Heart right ventricle (tissue), 16 donors: ENCODE measurements at regions not wholly inside any gene's neighbourhood (a gene's known extent, or its start where the extent isn't known, plus 50 kb on each side); places are given as distances from the start of the nearest gene placed in this dataset.

Source experiments
- ATAC-seq, 8 donors: fragments of 200-7000 bp; cut with Tn5 transposase; one replicate each; pipeline ENCODE4 v1.9.1; 2020; ENCODE audit warnings: mild to moderate bottlenecking in 8 of 8, moderate library complexity in 8 of 8, moderate number of reproducible peaks in 1 of 8
- DNase-seq, 2 donors: peaks; one replicate each; pipeline ENCODE4 v3.0.0-alpha.2; 2020
- H3K27ac ChIP-seq, 10 donors: fragments of 200-600 bp; sonication (generic) in 2 of 10; one replicate each; pipeline versions ENCODE4 v1.5.0 to v1.8.0; 2020 to 2022; ENCODE audit warnings: mild to moderate bottlenecking in 3 of 10
- H3K27me3 ChIP-seq, 7 donors: fragments of 200-600 bp; one replicate each; pipeline ENCODE4 v1.8.0; 2021 to 2022; ENCODE audit warnings: mild to moderate bottlenecking in 2 of 7
- H3K36me3 ChIP-seq, 9 donors: fragments of 200-600 bp; sonication (generic) in 1 of 9; one replicate each; pipeline versions ENCODE4 v1.5.0 to v1.8.0; 2020 to 2022; ENCODE audit warnings: mild to moderate bottlenecking in 2 of 9
- H3K4me1 ChIP-seq, 9 donors: fragments of 200-600 bp; sonication (generic) in 1 of 9; one replicate each; pipeline versions ENCODE4 v1.5.0 to v1.8.0; 2020 to 2022; ENCODE audit warnings: mild to moderate bottlenecking in 4 of 9
- H3K4me3 ChIP-seq, 10 donors: fragments of 200-600 bp; sonication (generic) in 2 of 10; one replicate each; pipeline versions ENCODE4 v1.5.0 to v1.8.0; 2020 to 2022; ENCODE audit warnings: mild to moderate bottlenecking in 7 of 10, moderate library complexity in 2 of 10
- H3K9me3 ChIP-seq, 11 donors: fragments of 200-600 bp in 10 of 11; sonication (generic) in 2 of 11; one replicate each; pipeline versions ENCODE4 v1.5.0 to v1.8.0; 2013 to 2022; ENCODE audit warnings: mild to moderate bottlenecking in 2 of 11, control low read depth in 1 of 11, moderate library complexity in 1 of 11
- WGBS, 2 donors: extraction: QIAGEN DNeasy Blood & Tissue Kit; methylation state at CpG; one replicate each; pipeline ENCODE4 v1.1.7; 2013; ENCODE audit warnings: inconsistent platforms in 1 of 2; 5-methylcytosine and 5-hydroxymethylcytosine counted together
- intact Hi-C, 10 donors: fragments of 100-400 bp; cut with DNase I; formaldehyde crosslinking; loops; one replicate each; pipeline versions ENCODE4 v1.11.1 to v1.14.2; 2022
- TF ChIP-seq, protein P1 (sequence below), 9 donors: fragments of 200-600 bp; sonication (generic) in 2 of 9; IDR thresholded peaks; one replicate each; pipeline versions ENCODE4 v1.5.0 to v1.8.0; 2021 to 2022; ENCODE audit warnings: antibody characterized with exemption in 9 of 9, mild to moderate bottlenecking in 5 of 9, moderate library complexity in 1 of 9
- donor health status: Arrhythmogenic right ventricular cardiomyopathy.
- donor health status: ischemic (EF 13 %, LVEDD 7.1; RV severe dilation, severe dysfunction).
- donor health status: healthy with polysubstance abuse.
- donor health status: DM: no; HTN: yes; CAD: no.
- donor health status: DM: no; HTN: no; CAD: no.
- donor health status: ischemic (EF 25% LVEDD 6.9; RV normal size, moderate dysfunction).
- donor health status: ischemic (EF 25% LVEDD 5.7; RV mildly dilated, moderate dysfunction).
- donor health status: healthy.
- donor health status: DM: yes; HTN: yes; CAD: no.
- donor health status: Ischemic cardiomyopathy.
- donor health status: ischemic (EF 35%, LVEDD 5.7; RV mildly dilated, moderate dysfunction).
- donor health status: nonischemic (EF 11% LVEDD 7.7; RV severe dilation, severe dysfunction).
- donor health status: DM: yes; HTN: yes; CAD: no.
- donor health status: PGD.
- donor health status: ischemic (EF 29% LVEDD 5.4; RV normal size, mild dysfunction).
- donor health status: nonischemic (EF 23%, LVEDD 6.1; RV moderate dilation, normal function).

- Histone ChIP-seq H3K4me3 (no peak overlapping the region), H3K27me3 (no peaks in the 10 kb centered on the region), H3K9me3 (no peaks in the 10 kb centered on the region), H3K36me3 (no peaks in the 10 kb centered on the region), H3K4me1 (no peaks in the 10 kb centered on the region), H3K27ac (no peak overlapping the region)
- ATAC-seq: no peak
- intact Hi-C loops: loop anchor here in 1 of 10 donors (10.0 kb wide), 1 partner anchor 423 kb away; no protein-coding TSS in a partner anchor
- WGBS, 2 donors: 51 to 56% methylated on average over 1 of the region's 1 CpG
- TF ChIP-seq, protein P1, sequence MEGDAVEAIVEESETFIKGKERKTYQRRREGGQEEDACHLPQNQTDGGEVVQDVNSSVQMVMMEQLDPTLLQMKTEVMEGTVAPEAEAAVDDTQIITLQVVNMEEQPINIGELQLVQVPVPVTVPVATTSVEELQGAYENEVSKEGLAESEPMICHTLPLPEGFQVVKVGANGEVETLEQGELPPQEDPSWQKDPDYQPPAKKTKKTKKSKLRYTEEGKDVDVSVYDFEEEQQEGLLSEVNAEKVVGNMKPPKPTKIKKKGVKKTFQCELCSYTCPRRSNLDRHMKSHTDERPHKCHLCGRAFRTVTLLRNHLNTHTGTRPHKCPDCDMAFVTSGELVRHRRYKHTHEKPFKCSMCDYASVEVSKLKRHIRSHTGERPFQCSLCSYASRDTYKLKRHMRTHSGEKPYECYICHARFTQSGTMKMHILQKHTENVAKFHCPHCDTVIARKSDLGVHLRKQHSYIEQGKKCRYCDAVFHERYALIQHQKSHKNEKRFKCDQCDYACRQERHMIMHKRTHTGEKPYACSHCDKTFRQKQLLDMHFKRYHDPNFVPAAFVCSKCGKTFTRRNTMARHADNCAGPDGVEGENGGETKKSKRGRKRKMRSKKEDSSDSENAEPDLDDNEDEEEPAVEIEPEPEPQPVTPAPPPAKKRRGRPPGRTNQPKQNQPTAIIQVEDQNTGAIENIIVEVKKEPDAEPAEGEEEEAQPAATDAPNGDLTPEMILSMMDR (IDR thresholded peaks at IDR 0.05): no peak
- DNase-seq: no peak
Measured at GRCh38 chr5:164051745-164052144, 546.3 kb downstream of the MAT2B start.

GRCh38 chr5:164052536-164053093, 547.2 kb downstream of the MAT2B start:
- no peaks in the 10 kb centered on the region for H3K9me3 ChIP-seq
- DNase-seq (no peak), ATAC-seq (no peak)
- H3K27ac ChIP-seq: no peak overlapping the region
- no peaks in the 10 kb centered on the region for H3K36me3 ChIP-seq
- intact Hi-C loops: loop anchor here in 1 of 10 donors (10.0 kb wide), 1 partner anchor 422 kb away; no protein-coding TSS in a partner anchor
- 55 to 75% methylated on average over 3 of the region's 3 CpGs for WGBS, 2 donors
- no peak overlapping the region for H3K4me3 ChIP-seq
- TF ChIP-seq, protein P1 (IDR thresholded peaks at IDR 0.05): no peak
- no peaks in the 10 kb centered on the region for H3K4me1 ChIP-seq
- no peaks in the 10 kb centered on the region for H3K27me3 ChIP-seq

DNA sequence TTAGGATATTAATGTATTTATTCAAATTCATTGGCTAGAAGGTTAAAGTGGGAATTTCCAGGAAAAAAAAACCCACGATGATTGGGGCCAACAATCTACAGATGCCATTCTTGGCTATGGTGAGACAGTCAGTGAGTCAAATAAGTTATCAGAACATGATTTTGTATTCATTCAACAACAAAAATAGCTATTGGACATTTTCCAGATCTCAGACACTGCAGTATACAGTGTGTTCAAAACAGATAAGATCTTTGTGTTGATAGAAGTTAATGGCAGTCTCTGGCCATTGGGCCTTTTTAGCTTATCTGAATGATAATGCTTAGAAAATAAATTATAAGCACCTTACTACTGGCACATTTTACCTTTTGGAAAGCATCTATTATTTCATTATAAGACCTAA, 547.7 kb downstream of the MAT2B start:
- ATAC-seq (no peak), DNase-seq (no peak)
- TF ChIP-seq, protein P1 (IDR thresholded peaks at IDR 0.05): no peak
- H3K4me3 ChIP-seq: no peak overlapping the region
- H3K36me3 ChIP-seq: no peaks in the 10 kb centered on the region
- WGBS, 2 donors: 40 to 53% methylated on average over 1 of the region's 1 CpG
- H3K4me1 ChIP-seq: no peaks in the 10 kb centered on the region
- H3K9me3 ChIP-seq: no peaks in the 10 kb centered on the region
- H3K27me3 ChIP-seq: no peaks in the 10 kb centered on the region
- intact Hi-C loops: loop anchor here in 1 of 10 donors (10.0 kb wide), 1 partner anchor 422 kb away; no protein-coding TSS in a partner anchor
- H3K27ac ChIP-seq: no peak overlapping the region

- intact Hi-C loops: loop anchor here in 1 of 10 donors (10.0 kb wide), 1 partner anchor 420 kb away; no protein-coding TSS in a partner anchor
- no peaks in the 10 kb centered on the region for H3K9me3 ChIP-seq
- 61 to 70% methylated on average over 2 of the region's 2 CpGs for WGBS, 2 donors
Measured at GRCh38 chr5:164054461-164054860, 549.0 kb downstream of the MAT2B start.

More at GRCh38 chr5:164054461-164054860, 549.0 kb downstream of the MAT2B start:
- no peak for ATAC-seq
- H3K36me3 ChIP-seq: no peaks in the 10 kb centered on the region
- TF ChIP-seq, protein P1 (IDR thresholded peaks at IDR 0.05): no peak
- no peaks in the 10 kb centered on the region for H3K27me3 ChIP-seq
- no peak for DNase-seq
- H3K4me3 ChIP-seq: no peak overlapping the region
- H3K27ac ChIP-seq: no peak overlapping the region
- H3K4me1 ChIP-seq: no peaks in the 10 kb centered on the region
